Cardiac fibroblast (primary cell): ENCODE measurements at regions not wholly inside any gene's neighbourhood (a gene's known extent, or its start where the extent isn't known, plus 50 kb on each side); places are given as distances from the start of the nearest gene placed in this dataset.

Source experiments
- DNase-seq, 2 donors: peaks; one replicate each; pipeline versions ENCODE4 v3.0.0 to v3.0.0-alpha.2; 2010; ENCODE audit warnings: low read depth in 2 of 2
- H3K4me3 ChIP-seq, 2 donors: replicated peaks in 1 of 2; 1 replicate in 1 of 2; 2 replicates in 1 of 2; pipeline ENCODE4 v1.5.1; 2011; ENCODE audit warnings: low read depth in 2 of 2, low read length in 2 of 2, mild to moderate bottlenecking in 2 of 2, moderate library complexity in 1 of 2
- CTCF ChIP-seq: IDR thresholded peaks from one replicate; pipeline ENCODE4 v1.5.1; 2011; ENCODE audit warnings: low read depth, mild to moderate bottlenecking, low read length, inconsistent platforms

GRCh38 chr3:139216958-139217357 is 126.9 kb upstream of the MRPS22 start:
- no peak overlapping the region for H3K4me3 ChIP-seq
- DNase-seq: no peak
- no peak for TF ChIP-seq CTCF

GRCh38 chr3:139217633-139218032 is 126.2 kb upstream of the MRPS22 start:
- no peak overlapping the region for H3K4me3 ChIP-seq
- DNase-seq: no peak
- no peak for TF ChIP-seq CTCF

- no peak for DNase-seq
- H3K4me3 ChIP-seq: no peak overlapping the region
- TF ChIP-seq CTCF: no peak
These were observed 125.8 kb upstream of the MRPS22 start for GRCh38 chr3:139218046-139218445.

- TF ChIP-seq CTCF: no peak
- H3K4me3 ChIP-seq: no peak overlapping the region
- DNase-seq: no peak
These were observed 124.4 kb upstream of the MRPS22 start for GRCh38 chr3:139219463-139219862.

- no peak for TF ChIP-seq CTCF
- no peak overlapping the region for H3K4me3 ChIP-seq
- no peak for DNase-seq
These were observed 121.6 kb upstream of the MRPS22 start for GRCh38 chr3:139222100-139222657.

- no peak overlapping the region for H3K4me3 ChIP-seq
- no peak for DNase-seq
- TF ChIP-seq CTCF: no peak
These were observed 118.3 kb upstream of the MRPS22 start for GRCh38 chr3:139225548-139225947.

- TF ChIP-seq CTCF: no peak
- DNase-seq: no peak
- H3K4me3 ChIP-seq: no peak overlapping the region
These were observed 117.1 kb upstream of the MRPS22 start for GRCh38 chr3:139226731-139227130.
